IPS DF 4.7 (cell line): ENCODE measurements at regions not wholly inside any gene's neighbourhood (a gene's known extent, or its start where the extent isn't known, plus 50 kb on each side); places are given as distances from the start of the nearest gene placed in this dataset.
"Not testable (repeated sequence)": the region's sequence is repeated elsewhere in the genome, so short reads cannot be mapped to it uniquely, and the experiment has no call there.

Experiments
- DNase-seq: peaks from one replicate; pipeline ENCODE4 v3.0.0-alpha.2; 2013; ENCODE audit warnings: low spot score; ENCODE audit errors: extremely low read depth

- no peak for DNase-seq
Observed at GRCh38 chr10:106392778-106393177, 771.7 kb downstream of the SORCS1 start.

- DNase-seq: no peak
Observed at GRCh38 chr10:106387063-106387462, 777.4 kb downstream of the SORCS1 start.

DNA sequence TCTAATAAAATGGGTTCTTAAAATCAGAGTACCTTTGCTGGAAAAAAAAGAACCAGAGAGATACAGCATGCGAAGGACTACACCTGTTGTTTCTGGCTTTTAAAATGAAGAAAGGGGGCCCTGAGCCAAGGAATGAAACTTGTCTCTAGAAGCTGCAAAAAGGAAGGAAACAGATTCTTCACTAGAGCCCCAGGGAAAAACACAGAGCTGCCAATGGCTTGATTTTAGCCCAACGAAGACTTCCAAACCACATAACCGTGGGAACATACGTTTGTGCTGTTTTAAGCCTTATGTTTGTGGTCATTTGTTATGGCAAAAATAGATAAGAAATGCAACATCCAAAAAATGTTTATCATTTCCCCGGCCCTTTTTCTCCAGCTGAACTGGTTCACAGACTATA, 780.0 kb downstream of the SORCS1 start:
- DNase-seq: no peak

GRCh38 chr10:106380706-106381105, 783.8 kb downstream of the SORCS1 start:
- DNase-seq: no peak

DNA sequence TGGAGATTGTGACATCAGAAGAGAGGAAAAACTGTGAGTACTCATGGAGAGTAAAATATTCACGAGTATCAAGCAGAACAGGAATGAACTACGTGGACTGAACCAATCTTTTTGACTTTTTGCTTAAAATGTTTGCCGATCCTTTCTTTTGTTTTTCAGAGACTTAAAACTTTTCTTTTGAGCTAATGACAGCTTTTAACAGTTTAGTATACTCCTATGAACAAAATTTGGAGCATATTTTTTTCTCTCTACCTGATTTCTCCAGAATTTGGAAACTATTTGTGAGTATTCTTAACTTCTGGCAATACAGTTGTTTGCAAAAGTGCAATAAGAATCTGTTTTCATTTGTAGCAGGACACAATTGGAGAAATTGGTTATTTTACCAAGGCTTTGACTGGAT, 786.3 kb downstream of the SORCS1 start:
- DNase-seq: no peak

- DNase-seq: no peak
Observed at GRCh38 chr10:106370751-106371150, 793.8 kb downstream of the SORCS1 start.

GRCh38 chr10:106360870-106361269, 803.6 kb downstream of the SORCS1 start:
- DNase-seq: no peak

DNA sequence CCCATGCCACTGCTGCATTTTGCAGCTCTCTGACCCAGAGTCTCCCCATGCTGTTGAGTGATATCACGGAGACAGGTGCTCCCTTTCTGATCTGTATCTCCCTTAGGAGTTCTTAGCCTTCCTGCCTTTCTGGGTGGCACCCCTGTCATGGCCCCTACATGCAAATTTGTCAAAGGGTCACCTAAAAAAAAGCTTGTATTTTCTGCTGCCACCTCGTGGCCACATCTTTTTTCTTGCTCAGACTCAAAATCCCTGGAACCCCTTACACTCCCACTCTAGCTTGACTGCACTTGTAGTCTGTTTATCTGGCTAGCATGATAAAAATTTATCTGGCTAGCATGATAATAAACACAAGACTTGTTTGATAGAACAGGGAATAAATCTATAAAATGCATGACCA, 809.1 kb downstream of the SORCS1 start:
- DNase-seq: peak; percentile 3

- DNase-seq: no peak
Observed at GRCh38 chr10:106348933-106349332, 815.6 kb downstream of the SORCS1 start.

GRCh38 chr10:106347547-106347946, 817.0 kb downstream of the SORCS1 start:
- DNase-seq: no peak

DNA sequence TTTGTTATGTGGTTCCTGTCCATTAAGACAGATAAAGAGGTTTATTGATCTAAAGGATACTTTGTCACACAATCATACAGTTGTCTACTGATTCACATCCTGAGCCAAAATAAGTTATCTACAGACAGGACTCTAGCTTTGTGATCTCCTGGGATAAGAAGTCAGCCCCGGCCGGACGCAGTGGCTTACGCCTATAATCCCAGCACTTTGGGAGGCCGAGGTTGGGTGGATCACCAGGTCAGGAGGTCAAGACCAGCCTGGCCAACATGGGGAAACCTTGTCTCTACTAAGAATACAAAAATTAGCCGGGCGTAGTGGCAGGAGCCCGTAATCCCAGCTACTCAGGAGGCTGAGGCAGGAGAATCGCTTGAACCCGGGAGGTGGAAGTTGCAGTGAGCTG, 821.0 kb downstream of the SORCS1 start:
- DNase-seq: not testable (repeated sequence)

DNA sequence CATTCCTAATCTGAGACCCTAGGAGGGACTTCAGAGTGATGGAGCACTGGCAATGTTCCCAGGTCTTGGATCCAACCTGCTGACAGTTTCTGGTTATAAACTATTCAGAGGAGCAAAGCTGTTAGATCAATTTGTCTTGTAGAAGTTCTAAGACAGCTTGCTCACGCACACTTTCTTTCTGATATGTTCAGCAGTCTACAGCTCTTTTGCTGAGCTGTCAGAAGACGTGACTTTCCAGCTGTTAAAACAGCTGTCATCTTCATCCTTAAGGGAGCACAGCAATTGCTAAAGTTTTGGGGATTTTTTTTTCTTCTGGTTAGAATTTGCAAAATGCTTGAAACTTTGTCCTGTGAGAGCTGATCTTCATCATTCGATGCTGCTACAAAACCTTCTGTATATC, 823.1 kb downstream of the SORCS1 start:
- no peak for DNase-seq

DNA sequence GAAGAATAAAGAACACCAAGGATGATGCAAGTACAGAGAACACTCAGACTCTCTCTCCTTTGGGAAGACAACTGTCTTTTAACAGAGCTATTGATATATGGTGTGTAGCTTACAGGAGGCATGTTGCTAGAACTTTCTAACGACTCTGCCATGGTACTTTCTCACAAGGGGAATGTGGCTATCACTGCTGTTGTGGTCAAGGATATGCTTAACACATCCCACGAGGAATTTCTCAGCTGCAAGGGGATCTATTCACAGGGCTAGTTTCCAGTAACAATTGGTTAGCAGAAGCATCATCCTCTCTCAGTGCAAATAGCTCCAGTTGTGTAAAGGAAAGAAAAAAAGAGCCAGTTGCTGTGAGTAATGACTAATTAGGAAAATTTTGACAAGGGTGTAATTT, 826.0 kb downstream of the SORCS1 start:
- DNase-seq: no peak

GRCh38 chr10:106336874-106337273, 827.6 kb downstream of the SORCS1 start:
- no peak for DNase-seq

GRCh38 chr10:106327747-106328146, 836.8 kb downstream of the SORCS1 start:
- DNase-seq: no peak

GRCh38 chr10:106320876-106321275, 843.6 kb downstream of the SORCS1 start:
- no peak for DNase-seq

GRCh38 chr10:106320078-106320477, 844.4 kb downstream of the SORCS1 start:
- DNase-seq: no peak

DNA sequence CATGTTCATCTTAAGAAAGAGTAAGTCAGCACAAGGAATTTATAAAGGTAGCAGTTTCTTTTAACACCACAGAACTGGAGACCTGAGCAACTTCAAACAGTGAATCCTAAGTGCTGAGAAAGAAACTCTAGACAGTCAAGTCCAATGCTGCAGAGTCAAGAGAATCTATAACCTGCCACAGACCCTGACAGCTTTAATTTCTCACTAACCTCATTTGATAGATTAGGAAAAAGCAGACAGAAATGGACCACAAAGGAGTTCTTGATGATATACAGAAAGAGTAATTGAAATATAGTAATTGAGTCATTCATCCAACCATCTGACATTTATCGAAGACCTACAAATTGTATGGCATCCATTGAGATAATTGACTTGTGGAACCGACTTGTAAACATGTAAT, 847.0 kb downstream of the SORCS1 start:
- DNase-seq: no peak

DNA sequence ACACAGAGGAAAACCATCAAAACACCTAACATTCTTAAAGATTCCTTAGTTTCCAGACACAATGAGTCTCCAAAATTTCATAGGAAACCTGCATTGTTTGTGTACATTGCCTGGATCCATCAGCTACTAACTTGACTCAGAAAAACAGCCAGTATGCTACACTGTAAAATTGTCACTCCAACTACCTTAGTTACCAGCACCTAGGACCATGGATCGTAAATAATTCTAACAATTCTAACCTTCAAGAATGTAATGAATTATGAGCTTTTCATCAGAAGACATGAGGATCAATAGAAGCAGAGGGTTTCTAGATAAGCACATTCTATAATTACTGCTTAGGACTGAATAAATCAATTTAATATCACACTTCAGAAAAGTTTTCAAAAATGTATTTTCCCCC, 851.5 kb downstream of the SORCS1 start:
- DNase-seq: no peak

DNA sequence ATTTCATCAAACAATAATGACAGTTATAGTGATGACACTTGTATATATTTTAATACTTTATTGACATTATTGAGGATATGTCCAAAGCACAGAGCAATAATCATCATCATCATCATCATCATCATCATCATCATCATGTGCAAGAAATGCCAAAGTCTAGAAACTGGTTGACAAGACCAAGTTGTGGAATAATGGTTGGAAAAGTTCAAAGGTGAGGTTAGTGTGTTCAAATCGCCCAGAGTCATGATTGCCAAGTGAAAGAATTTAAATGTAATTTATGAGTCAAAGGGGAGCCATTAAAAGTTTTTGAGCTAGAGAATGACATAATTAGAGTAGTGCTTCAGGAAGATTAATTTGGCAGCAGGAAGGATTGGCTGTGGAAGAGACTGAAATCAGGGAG, 852.4 kb downstream of the SORCS1 start:
- DNase-seq: no peak

DNA sequence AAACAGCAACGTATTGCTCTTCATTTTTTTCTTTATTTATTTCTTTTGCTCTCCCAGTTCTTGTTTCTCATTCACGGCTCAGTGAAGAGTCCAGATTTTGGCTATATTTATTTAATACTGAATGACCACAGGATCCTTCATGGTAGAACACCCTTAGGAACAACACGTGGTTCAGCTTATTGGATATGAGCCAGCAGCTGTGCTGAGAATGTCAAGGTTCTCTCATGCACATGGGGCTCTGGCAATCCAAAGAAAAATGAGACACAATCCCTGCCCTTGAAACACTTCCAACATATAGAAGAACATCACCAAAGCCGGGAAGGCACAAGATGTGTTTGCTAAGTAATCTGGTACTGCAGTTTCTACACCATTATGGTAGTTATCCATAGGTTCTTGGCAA, 852.9 kb downstream of the SORCS1 start:
- DNase-seq: no peak

DNA sequence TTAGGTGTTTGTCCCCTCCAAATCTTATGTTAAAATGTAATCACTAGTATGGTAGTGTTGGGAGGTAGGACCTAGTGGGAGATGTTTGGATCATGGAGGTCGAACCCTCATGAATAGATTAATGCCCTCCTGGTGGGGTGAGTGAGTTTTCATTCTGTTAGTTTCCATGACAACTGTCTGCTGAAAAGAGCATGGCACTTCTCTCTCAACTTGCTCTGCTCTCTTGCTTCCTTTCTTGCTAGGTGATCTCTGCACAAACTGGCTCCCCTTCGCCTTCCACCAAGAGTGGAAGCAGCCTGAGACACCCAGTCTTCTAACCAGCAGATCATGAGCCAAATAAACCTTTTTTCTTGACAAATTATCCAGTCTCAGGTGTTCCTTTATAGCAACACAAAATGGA, 853.9 kb downstream of the SORCS1 start:
- peak; percentile 46 for DNase-seq

DNA sequence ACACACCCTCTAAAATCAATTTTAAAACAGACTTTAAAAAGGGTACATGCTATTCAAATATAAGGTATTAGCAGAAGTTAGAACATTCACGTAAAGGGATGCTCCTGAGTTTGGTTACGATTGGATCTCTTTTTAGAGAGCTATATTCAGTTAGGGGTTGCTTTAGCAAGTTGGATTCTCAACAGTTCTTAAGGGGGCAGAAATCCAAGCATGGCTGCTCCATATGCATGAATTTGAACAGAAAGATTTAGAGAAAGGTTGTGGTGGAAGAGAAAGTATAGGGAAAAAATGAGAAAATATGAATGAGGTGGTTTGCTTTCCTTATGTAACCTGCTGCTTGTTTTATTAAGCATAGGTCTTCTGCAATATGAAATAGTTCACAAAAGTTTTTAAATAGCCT, 855.1 kb downstream of the SORCS1 start:
- DNase-seq: no peak

DNA sequence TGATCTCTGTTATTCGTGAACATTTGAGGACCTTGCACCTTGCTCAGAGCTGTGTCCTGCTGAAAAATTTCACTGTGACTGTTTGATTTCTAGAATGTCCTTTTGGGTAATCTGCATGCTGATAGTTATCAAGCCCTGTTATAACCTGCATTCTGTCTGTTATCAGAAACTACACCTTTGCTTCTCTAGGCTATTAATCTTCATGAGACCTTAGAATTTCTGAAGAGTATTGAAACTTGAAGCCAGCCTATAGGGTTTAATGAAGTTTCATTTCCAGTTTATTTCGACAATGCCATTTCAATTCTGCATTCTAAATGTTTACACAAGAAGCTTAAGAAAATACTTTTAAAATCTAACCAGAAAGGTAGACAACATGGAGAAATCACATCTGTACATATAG, 856.2 kb downstream of the SORCS1 start:
- DNase-seq: no peak
